ENCODE measurements at regions not wholly inside any gene's neighbourhood (a gene's known extent, or its start where the extent isn't known, plus 50 kb on each side); places are given as distances from the start of the nearest gene placed in this dataset.

DNA sequence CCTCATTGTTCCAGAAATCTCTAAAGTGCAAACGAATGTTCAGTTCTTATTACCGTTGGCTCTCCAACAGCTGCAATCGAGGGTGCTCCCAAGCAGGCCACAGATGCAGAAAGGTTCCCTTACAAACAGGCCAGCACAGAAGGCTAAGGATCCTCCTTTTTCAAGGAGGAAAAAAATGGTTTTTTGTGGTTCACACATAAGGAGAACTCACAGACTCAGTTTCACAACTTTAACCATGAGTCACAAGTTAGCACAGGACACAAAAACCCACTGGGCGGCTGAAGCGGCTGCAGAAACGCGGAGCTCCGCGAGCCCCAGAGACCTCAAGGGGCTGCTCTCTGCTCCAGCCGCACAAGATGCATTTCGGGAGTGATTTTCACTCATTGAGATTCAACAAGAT is 98.2 kb upstream of the PRR5 start:
- H3K9me3 ChIP-seq: no peaks in the 10 kb centered on the region
- no peak overlapping the region for H3K4me3 ChIP-seq
- no peaks in the 10 kb centered on the region for H3K36me3 ChIP-seq
- no peak overlapping the region for H3K27ac ChIP-seq
- no peaks in the 10 kb centered on the region for H3K4me1 ChIP-seq
- no peak for DNase-seq (ENCODE audit: extremely low spot score in 2 of 2)
- TF ChIP-seq POLR2AphosphoS5 (IDR thresholded peaks at IDR 0.05; ENCODE audit: insufficient read depth in 1 of 2, low read depth in 1 of 2) (no peak), CTCF (IDR thresholded peaks at IDR 0.05) (no peak), POLR2A (IDR thresholded peaks at IDR 0.05) (no peak)
- no peaks in the 10 kb centered on the region for H3K27me3 ChIP-seq
- intact Hi-C loops (cut with DNase I): no loop called here

- Histone ChIP-seq H3K9me3 (no peaks in the 10 kb centered on the region), H3K4me1 (no peaks in the 10 kb centered on the region), H3K36me3 (no peaks in the 10 kb centered on the region), H3K4me3 (no peak overlapping the region), H3K27me3 (no peaks in the 10 kb centered on the region), H3K27ac (no peak overlapping the region)
- intact Hi-C loops (cut with DNase I): no loop called here
- no peak for DNase-seq (ENCODE audit: extremely low spot score in 2 of 2)
- no peak for TF ChIP-seq POLR2AphosphoS5 (IDR thresholded peaks at IDR 0.05; ENCODE audit: insufficient read depth in 1 of 2, low read depth in 1 of 2)
- TF ChIP-seq CTCF (IDR thresholded peaks at IDR 0.05): no peak
- no peak for TF ChIP-seq POLR2A (IDR thresholded peaks at IDR 0.05)
Measured at GRCh38 chr22:44601725-44602124, 100.3 kb upstream of the PRR5 start.

DNA sequence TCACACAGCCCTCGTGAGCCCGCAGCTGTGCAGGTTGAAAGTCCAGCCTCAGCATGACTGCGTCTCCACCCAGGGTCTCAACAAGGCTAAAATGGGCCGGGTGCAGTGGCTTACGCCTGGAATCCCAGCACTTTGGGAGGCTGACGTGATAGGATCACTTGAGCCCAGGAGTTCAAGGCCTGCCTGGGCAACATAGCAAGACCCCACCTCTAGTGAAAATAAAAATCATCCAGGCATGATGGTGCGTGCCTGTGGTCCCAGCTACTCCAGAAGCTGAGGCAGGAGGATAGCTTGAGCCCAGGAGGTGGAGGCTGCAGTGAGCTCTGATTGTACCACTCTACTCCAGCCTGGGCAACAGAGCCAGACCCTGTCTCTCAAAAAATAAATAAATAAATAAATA is 100.8 kb upstream of the PRR5 start:
- Histone ChIP-seq H3K4me3 (no peak overlapping the region), H3K27me3 (no peaks in the 10 kb centered on the region), H3K27ac (no peak overlapping the region), H3K36me3 (no peaks in the 10 kb centered on the region), H3K4me1 (peaks cover 3% of the 10 kb centered on the region), H3K9me3 (no peaks in the 10 kb centered on the region)
- intact Hi-C loops (cut with DNase I): no loop called here
- TF ChIP-seq CTCF (IDR thresholded peaks at IDR 0.05) (no peak), POLR2A (IDR thresholded peaks at IDR 0.05) (no peak), POLR2AphosphoS5 (IDR thresholded peaks at IDR 0.05; ENCODE audit: insufficient read depth in 1 of 2, low read depth in 1 of 2) (no peak)
- DNase-seq (ENCODE audit: extremely low spot score in 2 of 2): no peak

- peaks cover 10% of the 10 kb centered on the region for H3K4me1 ChIP-seq
- intact Hi-C loops (cut with DNase I): no loop called here
- no peak overlapping the region for H3K4me3 ChIP-seq
- H3K36me3 ChIP-seq: no peaks in the 10 kb centered on the region
- no peak overlapping the region for H3K27ac ChIP-seq
- DNase-seq (ENCODE audit: extremely low spot score in 2 of 2): no peak
- H3K9me3 ChIP-seq: no peaks in the 10 kb centered on the region
- no peak for TF ChIP-seq POLR2AphosphoS5 (IDR thresholded peaks at IDR 0.05; ENCODE audit: insufficient read depth in 1 of 2, low read depth in 1 of 2)
- no peak for TF ChIP-seq POLR2A (IDR thresholded peaks at IDR 0.05)
- no peak for TF ChIP-seq CTCF (IDR thresholded peaks at IDR 0.05)
- no peaks in the 10 kb centered on the region for H3K27me3 ChIP-seq
Measured at GRCh38 chr22:44600207-44600785, 101.7 kb upstream of the PRR5 start.

- no peaks in the 10 kb centered on the region for H3K36me3 ChIP-seq
- TF ChIP-seq POLR2A (IDR thresholded peaks at IDR 0.05) (no peak), POLR2AphosphoS5 (IDR thresholded peaks at IDR 0.05; ENCODE audit: insufficient read depth in 1 of 2, low read depth in 1 of 2) (no peak), CTCF (IDR thresholded peaks at IDR 0.05) (no peak)
- no peak overlapping the region for H3K27ac ChIP-seq
- H3K9me3 ChIP-seq: no peaks in the 10 kb centered on the region
- H3K27me3 ChIP-seq: no peaks in the 10 kb centered on the region
- intact Hi-C loops (cut with DNase I): no loop called here
- peaks cover 10% of the 10 kb centered on the region for H3K4me1 ChIP-seq
- no peak overlapping the region for H3K4me3 ChIP-seq
- no peak for DNase-seq (ENCODE audit: extremely low spot score in 2 of 2)
Measured at GRCh38 chr22:44599500-44600140, 101.6 kb upstream of the RTL6 start.
